Prostate gland (tissue), 1 donor: ENCODE measurements at regions not wholly inside any gene's neighbourhood (a gene's known extent, or its start where the extent isn't known, plus 50 kb on each side); places are given as distances from the start of the nearest gene placed in this dataset.

ENCODE experiments used
- POLR2A ChIP-seq: fragments of 450-650 bp; IDR thresholded peaks from one replicate; pipeline ENCODE4 v1.6.1; 2016; ENCODE audit warnings: antibody characterized with exemption, mild to moderate bottlenecking
- POLR2AphosphoS5 ChIP-seq: sonication (generic); formaldehyde crosslinking; IDR thresholded peaks from one replicate; pipeline ENCODE4 v1.6.1; 2017; ENCODE audit warnings: antibody characterized with exemption

- no peak for TF ChIP-seq POLR2A
- TF ChIP-seq POLR2AphosphoS5, result no peak
These were observed 571.9 kb upstream of the PHF14 start for GRCh38 chr7:10401793-10402192.
